Activated T-helper 1 cell treated with anti-CD3 and anti-CD28 coated beads, Interleukin-12 subunit alpha, Interleukin-12 subunit beta, Interleukin-2, Interleukin-4 antibody, amounts not matched to agents 30 ng/mL and 10 ng/mL and 1 ng/mL, durations not matched to agents 14 hours and 24 hours and 36 hours (primary cell): ENCODE measurements at regions not wholly inside any gene's neighbourhood (a gene's known extent, or its start where the extent isn't known, plus 50 kb on each side); places are given as distances from the start of the nearest gene placed in this dataset.

Source experiments
- DNase-seq: peaks from one replicate; pipeline ENCODE4 v3.0.0; 2021; ENCODE audit warnings: low spot score
- H3K27ac Mint-ChIP-seq: one replicate; pipeline ENCODE4 v1.8.0; 2021; ENCODE audit warnings: mild to moderate bottlenecking, mixed read lengths
- H3K27me3 Mint-ChIP-seq: one replicate; pipeline ENCODE4 v1.8.0; 2022; ENCODE audit warnings: mild to moderate bottlenecking, moderate library complexity, mixed read lengths; ENCODE audit not compliant: insufficient read depth
- H3K36me3 Mint-ChIP-seq: one replicate; pipeline ENCODE4 v1.8.0; 2021; ENCODE audit warnings: low read depth, mixed read lengths
- H3K4me1 Mint-ChIP-seq: one replicate; pipeline ENCODE4 v1.8.0; 2021; ENCODE audit warnings: low read depth, mixed read lengths
- H3K4me3 Mint-ChIP-seq: one replicate; pipeline ENCODE4 v1.8.0; 2021; ENCODE audit warnings: mild to moderate bottlenecking, moderate library complexity, mixed read lengths
- H3K9me3 Mint-ChIP-seq: one replicate; pipeline ENCODE4 v1.8.0; 2021; ENCODE audit warnings: mixed read lengths
- intact Hi-C: fragments of 100-400 bp; cut with micrococcal nuclease; formaldehyde crosslinking; loops from one replicate; pipeline ENCODE4 v1.15.1; 2024

DNA sequence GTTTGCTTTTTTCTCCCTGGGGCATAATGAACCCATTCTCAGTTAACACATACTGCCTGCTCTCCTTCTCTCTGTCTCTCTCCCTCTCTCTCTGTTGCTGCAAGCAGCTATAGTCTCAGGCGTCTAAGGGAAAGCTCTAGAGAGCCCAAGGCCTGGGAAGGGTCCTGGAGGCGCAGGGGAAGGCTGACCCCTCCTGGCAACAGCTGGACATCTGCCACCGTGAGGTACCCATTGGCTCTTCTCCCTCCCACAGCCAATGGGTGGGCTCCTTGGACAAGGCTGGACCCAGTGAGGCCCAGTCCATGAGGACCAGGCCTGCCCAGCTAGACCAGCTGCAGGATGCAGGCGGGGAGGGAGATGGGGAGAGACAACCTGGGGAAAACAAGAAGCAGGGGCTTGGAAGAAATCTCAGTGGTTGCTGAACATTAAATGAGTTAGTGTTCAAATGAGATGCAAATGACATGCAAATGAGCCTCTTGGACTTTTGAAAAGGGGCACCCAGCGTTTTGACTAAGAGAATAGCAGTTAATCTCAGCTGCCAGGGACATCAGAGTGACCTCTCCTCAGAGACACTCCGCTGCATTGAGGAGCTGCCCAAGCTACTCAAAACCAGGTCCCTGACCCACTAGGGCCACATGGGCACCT lies 349.7 kb downstream of the BUD13 start:
- Mint-ChIP-seq H3K27me3 (peaks cover 3% of the 10 kb centered on the region), H3K36me3 (no peaks in the 10 kb centered on the region), H3K27ac (no peak overlapping the region), H3K4me3 (no peak overlapping the region), H3K9me3 (no peaks in the 10 kb centered on the region), H3K4me1 (no peaks in the 10 kb centered on the region)
- DNase-seq, result no peak
- intact Hi-C loops, result no loop called here

DNA sequence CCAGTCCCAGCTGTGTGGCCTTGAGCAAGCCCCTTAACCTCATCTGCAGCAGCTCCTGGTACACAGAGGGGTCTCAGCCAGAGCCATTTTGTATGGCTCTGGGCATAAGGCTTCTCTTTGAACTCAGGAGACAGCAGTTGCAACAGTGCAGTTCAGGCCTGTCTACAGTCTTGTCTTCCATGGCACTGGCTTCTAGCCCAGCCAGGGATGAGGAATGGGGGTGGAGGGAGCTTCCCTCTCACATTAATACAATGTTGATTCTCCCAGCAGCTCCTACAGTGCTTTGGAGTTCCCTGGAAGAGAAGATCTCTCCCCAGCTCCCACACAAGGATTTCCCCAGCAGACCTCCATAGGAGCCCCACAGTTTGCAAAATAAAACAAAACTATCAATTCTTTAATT lies 350.2 kb downstream of the BUD13 start:
- DNase-seq, result no peak
- peaks cover 3% of the 10 kb centered on the region for H3K27me3 Mint-ChIP-seq
- no peak overlapping the region for H3K27ac Mint-ChIP-seq
- no peaks in the 10 kb centered on the region for H3K9me3 Mint-ChIP-seq
- intact Hi-C loops, result no loop called here
- no peaks in the 10 kb centered on the region for H3K36me3 Mint-ChIP-seq
- H3K4me1 Mint-ChIP-seq, result no peaks in the 10 kb centered on the region
- no peak overlapping the region for H3K4me3 Mint-ChIP-seq

GRCh38 chr11:116421529-116422185 lies 351.1 kb downstream of the BUD13 start:
- Mint-ChIP-seq H3K4me3 (no peak overlapping the region), H3K4me1 (no peaks in the 10 kb centered on the region), H3K27me3 (peaks cover 3% of the 10 kb centered on the region), H3K36me3 (no peaks in the 10 kb centered on the region), H3K9me3 (no peaks in the 10 kb centered on the region), H3K27ac (no peak overlapping the region)
- intact Hi-C loops, result no loop called here
- DNase-seq, result no peak

DNA sequence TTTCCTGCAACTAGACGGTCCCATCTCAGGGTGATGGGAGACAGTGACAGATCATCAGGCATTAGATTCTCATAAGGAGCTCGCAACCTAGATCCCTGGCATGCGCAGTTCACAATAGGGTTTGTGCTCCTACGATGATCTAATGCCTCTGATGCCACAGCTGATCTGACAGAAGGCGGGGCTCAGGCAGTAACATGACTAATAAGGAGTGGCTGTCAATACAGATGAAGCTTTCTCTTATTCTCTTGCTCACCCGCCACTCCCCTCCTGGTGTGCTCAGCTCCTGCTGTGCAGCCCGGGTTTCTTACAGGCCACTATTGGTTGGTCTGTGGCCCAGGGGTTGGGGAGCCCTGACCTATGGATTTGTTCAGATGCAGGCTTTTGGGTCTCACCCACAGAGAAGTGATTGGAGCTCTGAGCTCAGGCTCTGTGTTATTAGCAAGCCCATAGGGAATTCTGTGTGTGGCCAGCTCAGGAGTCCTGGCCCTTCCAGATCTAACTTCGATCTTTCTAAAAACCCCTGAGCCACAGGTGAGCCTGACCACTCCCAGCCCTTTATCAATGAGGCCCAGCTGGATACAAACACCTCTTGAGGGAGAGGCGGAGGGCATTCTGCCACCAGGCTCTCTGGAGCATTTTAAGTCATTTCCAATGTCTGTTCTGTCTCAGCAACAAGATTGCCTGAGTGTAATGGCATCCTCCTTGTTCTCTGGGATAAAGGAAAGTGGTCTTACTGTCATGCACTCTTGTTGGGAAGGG lies 351.8 kb downstream of the BUD13 start:
- no peak overlapping the region for H3K4me3 Mint-ChIP-seq
- H3K27ac Mint-ChIP-seq, result no peak overlapping the region
- peaks cover 3% of the 10 kb centered on the region for H3K27me3 Mint-ChIP-seq
- no peaks in the 10 kb centered on the region for H3K36me3 Mint-ChIP-seq
- H3K4me1 Mint-ChIP-seq, result no peaks in the 10 kb centered on the region
- DNase-seq, result no peak
- intact Hi-C loops, result no loop called here
- no peaks in the 10 kb centered on the region for H3K9me3 Mint-ChIP-seq

DNA sequence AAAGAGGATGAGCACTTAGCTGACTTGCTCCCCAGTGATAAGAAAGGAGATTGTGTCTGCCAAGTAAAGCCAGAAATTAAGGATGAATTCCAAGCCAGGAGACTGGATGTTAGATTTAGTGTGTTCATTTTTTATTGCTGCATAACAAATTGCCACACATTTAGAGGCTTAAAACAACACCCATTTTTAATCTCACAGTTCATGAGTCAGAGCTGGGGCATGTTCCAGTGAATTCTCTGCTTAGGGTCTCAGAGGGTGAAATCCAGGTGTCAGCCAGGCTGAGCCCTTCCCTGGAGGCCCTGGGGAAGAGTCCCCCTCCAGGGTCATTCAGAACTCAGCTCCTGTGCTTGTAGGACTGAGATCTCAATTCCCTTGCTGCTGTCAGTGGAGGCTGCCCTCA lies 352.8 kb downstream of the BUD13 start:
- no peaks in the 10 kb centered on the region for H3K4me1 Mint-ChIP-seq
- H3K27ac Mint-ChIP-seq, result no peak overlapping the region
- DNase-seq, result no peak
- no peak overlapping the region for H3K4me3 Mint-ChIP-seq
- H3K36me3 Mint-ChIP-seq, result no peaks in the 10 kb centered on the region
- H3K9me3 Mint-ChIP-seq, result no peaks in the 10 kb centered on the region
- intact Hi-C loops, result no loop called here
- H3K27me3 Mint-ChIP-seq, result peaks cover 3% of the 10 kb centered on the region

- no peak overlapping the region for H3K27ac Mint-ChIP-seq
- no peaks in the 10 kb centered on the region for H3K4me1 Mint-ChIP-seq
- no peaks in the 10 kb centered on the region for H3K36me3 Mint-ChIP-seq
- peaks cover 3% of the 10 kb centered on the region for H3K27me3 Mint-ChIP-seq
- DNase-seq, result no peak
- H3K4me3 Mint-ChIP-seq, result no peak overlapping the region
- no peaks in the 10 kb centered on the region for H3K9me3 Mint-ChIP-seq
- intact Hi-C loops, result no loop called here
These were observed 354.3 kb downstream of the BUD13 start for GRCh38 chr11:116418388-116419041.

DNA sequence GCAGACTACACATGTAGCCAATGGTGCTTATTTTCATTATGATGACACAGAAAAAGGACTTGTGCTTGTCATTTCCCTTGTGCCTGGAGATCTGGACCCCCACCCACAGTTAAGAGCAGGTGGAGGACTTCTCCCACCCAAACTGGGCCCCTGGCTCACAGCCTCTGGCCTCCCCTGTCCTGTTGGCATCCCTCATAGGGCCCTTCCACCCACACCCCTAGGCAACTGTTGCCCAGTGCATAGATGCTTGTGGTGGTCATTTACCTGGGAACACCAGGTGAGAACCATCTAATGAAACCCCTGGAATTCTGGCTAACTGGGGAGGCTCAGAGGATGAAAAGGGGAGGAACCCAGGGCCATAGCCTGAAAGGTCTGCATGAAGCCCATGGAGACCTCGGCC lies 355.9 kb downstream of the BUD13 start:
- no peak overlapping the region for H3K4me3 Mint-ChIP-seq

DNA sequence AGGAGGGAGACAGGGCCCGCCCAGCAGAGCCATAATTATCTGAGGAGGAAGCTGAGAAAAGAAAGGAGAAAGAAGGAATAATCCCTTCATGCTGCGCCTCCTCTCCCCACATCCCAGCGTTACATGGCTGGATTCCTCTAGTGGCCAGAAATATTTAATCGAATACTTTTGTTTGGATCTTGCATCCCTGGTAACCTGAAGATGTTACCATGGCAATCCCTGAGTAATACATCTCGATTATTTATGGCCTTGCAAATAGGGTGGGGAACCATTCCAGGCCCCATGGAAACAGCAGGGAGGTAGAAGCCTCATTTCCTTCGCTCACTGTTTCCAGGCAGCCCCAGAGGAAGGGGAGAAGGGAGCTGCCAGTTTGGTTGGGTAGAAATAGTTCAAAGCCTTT lies 357.7 kb downstream of the BUD13 start:
- H3K36me3 Mint-ChIP-seq, result no peaks in the 10 kb centered on the region
- DNase-seq, result no peak
- no peaks in the 10 kb centered on the region for H3K4me1 Mint-ChIP-seq
- H3K27ac Mint-ChIP-seq, result no peak overlapping the region
- H3K4me3 Mint-ChIP-seq, result no peak overlapping the region
- peaks cover 2% of the 10 kb centered on the region for H3K27me3 Mint-ChIP-seq
- no peaks in the 10 kb centered on the region for H3K9me3 Mint-ChIP-seq
- intact Hi-C loops, result no loop called here

More for the DNA sequence above, 355.9 kb downstream of the BUD13 start:
- Mint-ChIP-seq H3K27me3 (peaks cover 3% of the 10 kb centered on the region), H3K4me1 (no peaks in the 10 kb centered on the region), H3K9me3 (no peaks in the 10 kb centered on the region), H3K27ac (no peak overlapping the region), H3K36me3 (no peaks in the 10 kb centered on the region)
- intact Hi-C loops, result no loop called here
- no peak for DNase-seq

DNA sequence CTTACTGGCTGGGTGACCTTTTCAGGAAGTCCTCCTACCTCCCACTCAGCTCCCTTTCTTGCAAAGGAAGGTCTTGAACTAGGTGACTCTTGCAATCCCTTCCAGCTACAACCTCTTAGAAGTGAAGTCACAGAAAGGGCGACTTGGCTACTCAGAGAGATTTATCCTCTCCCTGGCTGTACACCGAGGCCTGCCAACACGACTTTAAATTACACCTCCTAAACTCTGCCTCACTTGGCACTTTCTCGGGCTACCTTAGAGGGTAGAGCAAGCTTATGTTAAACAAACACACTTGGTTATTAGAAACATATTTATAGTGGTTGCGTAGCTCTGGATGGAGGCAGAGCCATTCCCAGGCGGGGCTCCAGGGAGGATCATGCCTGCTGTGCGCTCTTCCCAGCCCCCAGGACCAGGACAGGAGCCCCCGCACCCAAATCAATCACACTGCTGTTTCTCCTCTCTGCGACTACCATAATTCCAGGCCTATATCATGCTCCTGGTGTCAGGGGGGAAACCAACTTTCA lies 358.4 kb downstream of the BUD13 start:
- no peak overlapping the region for H3K4me3 Mint-ChIP-seq
- no peak overlapping the region for H3K27ac Mint-ChIP-seq
- intact Hi-C loops, result no loop called here
- no peaks in the 10 kb centered on the region for H3K9me3 Mint-ChIP-seq
- no peaks in the 10 kb centered on the region for H3K36me3 Mint-ChIP-seq
- H3K4me1 Mint-ChIP-seq, result no peaks in the 10 kb centered on the region
- H3K27me3 Mint-ChIP-seq, result peaks cover 2% of the 10 kb centered on the region
- DNase-seq, result no peak

DNA sequence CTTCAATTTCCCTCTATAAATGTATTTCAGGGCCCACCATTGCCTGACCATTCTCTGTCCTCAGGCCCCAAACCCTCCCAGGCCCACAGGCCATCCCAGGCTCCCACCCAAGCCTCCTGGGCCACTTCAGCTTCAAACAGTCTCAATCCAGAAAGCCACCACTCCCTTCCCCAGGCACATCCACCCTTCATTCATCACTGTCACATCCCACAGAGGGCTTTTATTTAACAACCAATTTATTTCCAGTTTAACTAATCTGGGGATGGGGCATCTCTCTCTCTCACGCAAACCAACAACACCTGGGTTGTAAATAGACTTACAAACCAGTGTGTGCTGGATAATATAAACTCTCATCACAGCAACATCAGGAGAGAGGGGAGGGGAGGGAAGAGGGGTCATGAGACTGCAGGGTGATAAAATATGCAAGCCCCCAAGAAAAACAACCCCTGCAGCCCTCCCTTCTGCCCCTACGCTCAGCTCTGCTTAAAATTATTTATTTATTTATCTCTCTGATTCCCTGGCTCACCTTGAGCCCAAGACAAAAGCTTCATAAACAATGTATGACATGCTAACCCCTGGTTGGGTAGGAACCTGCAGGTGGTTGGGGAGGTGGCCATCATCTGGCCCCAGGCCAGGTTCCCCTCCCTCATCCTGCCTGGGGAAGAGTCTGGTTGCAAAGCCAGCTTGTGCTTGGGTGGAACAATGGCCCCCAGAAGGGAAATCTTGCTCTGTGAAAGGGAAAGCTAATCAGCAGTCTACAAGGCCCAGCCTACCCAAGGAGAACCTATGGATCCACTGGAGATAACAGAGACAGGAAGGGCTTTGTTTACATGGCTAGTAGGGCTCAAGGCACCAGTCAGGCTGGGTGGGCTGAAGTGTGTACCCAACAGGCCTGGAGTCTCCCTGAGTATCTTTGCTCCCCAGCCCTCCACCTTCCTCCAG lies 359.2 kb downstream of the BUD13 start:
- no peak for DNase-seq
- H3K4me3 Mint-ChIP-seq, result no peak overlapping the region
- no peaks in the 10 kb centered on the region for H3K9me3 Mint-ChIP-seq
- peaks cover 2% of the 10 kb centered on the region for H3K27me3 Mint-ChIP-seq
- H3K4me1 Mint-ChIP-seq, result no peaks in the 10 kb centered on the region
- intact Hi-C loops, result no loop called here
- H3K27ac Mint-ChIP-seq, result no peak overlapping the region
- no peaks in the 10 kb centered on the region for H3K36me3 Mint-ChIP-seq

DNA sequence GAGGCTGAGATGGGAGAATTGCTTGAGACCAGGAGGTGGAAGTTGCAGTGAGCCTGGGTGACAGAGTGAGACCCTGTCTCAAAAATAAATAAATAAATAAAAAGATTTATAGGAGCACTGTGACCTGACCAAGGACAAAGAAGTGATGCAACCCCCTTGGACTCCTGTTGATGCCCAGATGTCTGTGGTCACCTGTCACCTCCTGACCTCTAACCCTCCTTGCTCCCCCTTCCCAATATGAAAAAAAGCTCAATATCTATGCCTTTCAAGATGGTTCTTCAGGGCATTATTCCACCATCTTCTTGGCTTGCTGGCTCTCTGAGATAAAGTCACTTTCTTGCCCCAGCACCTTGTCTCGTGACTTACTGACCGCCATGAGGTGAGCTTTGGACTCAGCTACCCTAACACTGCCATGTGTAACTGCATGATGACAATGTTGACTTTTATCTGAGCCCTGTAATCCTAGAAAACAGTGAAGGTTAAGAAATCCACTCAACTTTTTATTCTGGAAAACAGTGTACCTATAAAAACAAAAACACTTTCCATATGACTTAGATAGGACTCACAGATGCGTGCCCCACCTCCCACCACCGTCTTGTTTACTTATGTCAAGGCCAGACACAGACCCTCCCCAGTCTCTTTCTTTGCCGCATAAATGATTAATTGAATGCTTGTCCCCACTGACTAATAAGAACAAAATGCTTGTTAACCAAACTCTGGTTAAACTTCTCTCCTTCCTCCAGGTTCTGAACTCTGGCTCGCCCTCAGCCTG lies 360.5 kb downstream of the BUD13 start:
- Mint-ChIP-seq H3K9me3 (no peaks in the 10 kb centered on the region), H3K4me1 (no peaks in the 10 kb centered on the region), H3K4me3 (no peak overlapping the region), H3K27me3 (peaks cover 2% of the 10 kb centered on the region), H3K27ac (no peak overlapping the region), H3K36me3 (no peaks in the 10 kb centered on the region)
- intact Hi-C loops, result no loop called here
- no peak for DNase-seq
